ENCODE measurements at regions not wholly inside any gene's neighbourhood (a gene's known extent, or its start where the extent isn't known, plus 50 kb on each side); places are given as distances from the start of the nearest gene placed in this dataset.
A peak's percentile ranks its signal among the peaks of the same experiment; 100 is the strongest.

GRCh38 chr2:122739732-122740593 is 984.5 kb downstream of the TSN start:
- no peak for DNase-seq

GRCh38 chr2:122740594-122740948 is 985.1 kb downstream of the TSN start:
- DNase-seq, result no peak

- DNase-seq, result no peak
Measured at GRCh38 chr2:122741403-122741802, 986.0 kb downstream of the TSN start.

- DNase-seq, result no peak
Measured at GRCh38 chr2:122743021-122743675, 987.7 kb downstream of the TSN start.

- DNase-seq, result no peak
Measured at GRCh38 chr2:122745603-122746002, 990.2 kb downstream of the TSN start.

GRCh38 chr2:122747670-122748069 is 992.2 kb downstream of the TSN start:
- no peak for DNase-seq

- DNase-seq, result no peak
Measured at GRCh38 chr2:122748552-122749011, 993.1 kb downstream of the TSN start.

- no peak for DNase-seq
Measured at GRCh38 chr2:122749405-122749804, 994.0 kb downstream of the TSN start.

GRCh38 chr2:122750095-122750494 is 994.6 kb downstream of the TSN start:
- no peak for DNase-seq

GRCh38 chr2:122750808-122751207 is 995.4 kb downstream of the TSN start:
- DNase-seq, result no peak

GRCh38 chr2:122753336-122753735 is 997.9 kb downstream of the TSN start:
- no peak for DNase-seq

- DNase-seq, result no peak
Measured at GRCh38 chr2:122754561-122754960, 999.1 kb downstream of the TSN start.

- DNase-seq, result no peak
Measured at GRCh38 chr2:122755281-122755780, 999.9 kb downstream of the TSN start.

GRCh38 chr2:122758967-122759366 is 1003.5 kb downstream of the TSN start:
- DNase-seq, result no peak

GRCh38 chr2:122764014-122764413 is 1008.6 kb downstream of the TSN start:
- DNase-seq, result no peak

GRCh38 chr2:122780251-122780650 is 1024.8 kb downstream of the TSN start:
- DNase-seq, result no peak

GRCh38 chr2:122794100-122794499 is 1038.6 kb downstream of the TSN start:
- no peak for DNase-seq

GRCh38 chr2:122795763-122796162 is 1040.3 kb downstream of the TSN start:
- DNase-seq, result no peak

GRCh38 chr2:122799391-122799790 is 1043.9 kb downstream of the TSN start:
- no peak for DNase-seq

GRCh38 chr2:122800781-122801180 is 1045.3 kb downstream of the TSN start:
- DNase-seq, result peak; percentile 35

GRCh38 chr2:122804494-122804893 is 1049.0 kb downstream of the TSN start:
- no peak for DNase-seq

GRCh38 chr2:122805346-122805745 is 1049.9 kb downstream of the TSN start:
- DNase-seq, result no peak

- DNase-seq, result no peak
Measured at GRCh38 chr2:122808286-122808969, 1053.0 kb downstream of the TSN start.

Data from hindlimb muscle (tissue), 1 donor.